CD4-positive, alpha-beta T cell treated with Interferon gamma for 1 hour (primary cell): ENCODE measurements at regions not wholly inside any gene's neighbourhood (a gene's known extent, or its start where the extent isn't known, plus 50 kb on each side); places are given as distances from the start of the nearest gene placed in this dataset.
A peak's percentile ranks its signal among the peaks of the same experiment; 100 is the strongest.

ENCODE experiments used
- DNase-seq: peaks from one replicate; pipeline ENCODE4 v3.0.0-alpha.2; 2020

DNA sequence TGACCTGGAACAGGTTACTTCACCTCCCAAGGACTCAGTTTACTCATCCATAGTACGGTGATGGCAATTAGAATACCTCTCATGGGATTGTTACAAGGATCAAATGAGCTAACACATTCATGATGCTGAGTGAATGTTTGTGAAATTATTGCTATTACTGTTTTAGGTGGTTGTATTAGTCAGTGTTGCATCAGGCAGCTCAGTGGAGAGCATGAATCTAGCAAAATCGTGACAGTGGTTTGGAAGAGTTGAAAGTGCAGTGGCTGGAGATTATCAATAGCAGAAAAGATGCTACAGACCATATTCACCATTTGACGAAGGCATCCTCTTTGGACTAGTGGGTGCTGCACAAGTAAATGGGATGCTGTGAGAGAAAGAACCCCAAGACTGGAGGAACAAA is 50.4 kb upstream of the CTNNBL1 start:
- no peak for DNase-seq

DNA sequence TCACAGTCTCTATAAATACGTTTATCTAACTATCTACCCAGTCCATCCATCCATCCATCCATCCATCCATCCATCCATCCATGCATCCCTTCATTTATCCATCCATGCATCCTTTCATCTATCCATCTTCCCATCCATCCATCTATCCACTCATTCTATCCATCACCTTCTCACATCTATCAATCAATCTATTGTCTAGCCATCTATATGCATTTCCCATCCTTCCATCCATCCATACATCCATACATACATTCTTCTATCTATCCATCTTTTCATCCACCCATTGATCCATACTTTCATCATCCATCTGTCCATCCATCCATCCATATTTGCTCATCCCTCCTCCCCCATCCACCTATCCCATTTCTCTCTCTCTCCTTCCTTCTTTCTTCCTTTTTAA is 51.6 kb upstream of the CTNNBL1 start:
- DNase-seq: no peak

DNA sequence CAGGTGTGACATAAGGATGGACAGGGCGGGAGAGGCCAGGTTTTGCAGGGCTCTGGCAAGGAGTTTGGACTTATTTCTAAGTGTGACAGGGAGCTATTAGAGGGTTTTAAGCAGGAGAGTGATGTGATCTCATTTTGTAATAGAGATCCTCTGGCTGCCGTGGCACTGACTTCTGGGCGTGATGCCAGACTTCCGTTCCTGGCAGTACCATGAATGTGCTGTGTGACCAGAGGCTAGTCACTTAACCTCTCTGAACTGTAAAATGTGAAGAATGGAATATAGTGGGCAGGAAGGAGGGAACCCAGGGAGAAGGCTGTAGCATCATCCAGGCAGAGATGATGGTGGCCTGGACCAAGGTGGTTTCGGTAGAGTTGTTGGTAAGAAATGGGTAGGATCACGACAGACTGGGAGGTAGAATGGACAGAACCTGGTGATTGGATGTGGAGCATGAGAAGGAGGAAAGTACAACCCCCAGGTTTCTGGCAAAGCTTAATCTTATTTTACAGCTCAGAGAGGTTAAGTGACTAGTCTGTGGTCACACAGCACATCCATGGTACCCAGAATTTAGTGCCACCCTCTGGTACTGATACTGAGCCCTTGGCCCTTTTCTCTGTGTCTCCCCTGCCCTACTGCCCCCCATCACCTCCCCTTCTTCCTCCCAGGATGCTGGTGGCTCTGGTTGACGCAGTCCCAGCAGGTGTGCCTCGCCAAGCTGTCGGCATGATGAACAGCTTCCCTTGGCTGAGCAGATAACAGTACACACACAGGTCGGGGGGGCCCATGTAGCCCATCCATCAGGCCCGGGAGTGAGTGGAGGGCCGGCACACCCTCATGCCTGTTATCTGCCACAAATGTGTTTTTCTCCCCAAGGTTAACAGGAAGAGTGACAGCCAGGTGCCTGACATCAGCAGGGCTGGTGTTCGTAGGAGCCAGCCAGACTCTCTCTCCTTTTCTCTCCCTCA is 52.9 kb upstream of the CTNNBL1 start:
- no peak for DNase-seq

GRCh38 chr20:37638527-37638926 is 55.3 kb upstream of the CTNNBL1 start:
- DNase-seq: no peak

GRCh38 chr20:37636977-37637376 is 56.9 kb upstream of the CTNNBL1 start:
- no peak for DNase-seq

DNA sequence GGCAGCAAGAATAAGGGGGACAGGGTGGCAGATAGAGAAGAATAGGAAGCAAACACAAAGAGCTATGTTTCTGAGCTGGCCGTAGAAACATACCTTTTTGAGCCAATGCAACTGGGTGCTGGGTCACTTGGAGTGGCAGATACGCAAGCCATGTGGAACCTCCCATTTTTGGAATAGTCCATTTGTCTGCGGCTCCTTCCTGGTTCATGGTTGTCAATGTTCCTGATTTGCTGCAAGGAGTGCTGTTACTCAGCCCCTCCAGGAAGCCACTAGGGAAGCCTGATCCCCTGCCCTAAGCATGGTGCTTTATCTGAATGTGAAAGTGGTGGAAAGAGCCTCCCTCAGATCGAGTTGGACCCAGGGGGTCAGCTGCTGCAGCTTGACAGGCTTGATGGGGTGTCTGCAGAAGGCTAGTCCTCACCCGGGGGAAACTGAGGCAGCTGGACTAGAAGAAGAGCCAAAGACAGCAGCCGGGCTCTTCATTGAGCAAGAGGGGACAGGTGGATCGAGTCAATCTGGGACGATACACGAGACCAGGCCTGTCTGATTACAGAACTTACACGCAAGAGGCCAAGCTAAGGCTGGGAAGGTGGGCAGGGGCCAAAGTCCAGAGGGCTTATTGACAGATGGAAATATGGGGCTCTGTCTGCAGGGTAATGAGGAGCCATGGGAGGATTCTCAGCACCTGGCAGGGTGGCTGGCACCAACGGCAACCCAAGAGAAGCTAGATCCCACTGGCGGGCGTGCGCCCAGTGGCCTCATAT is 57.4 kb upstream of the CTNNBL1 start:
- no peak for DNase-seq

GRCh38 chr20:37630993-37631392 is 62.8 kb upstream of the CTNNBL1 start:
- no peak for DNase-seq

DNA sequence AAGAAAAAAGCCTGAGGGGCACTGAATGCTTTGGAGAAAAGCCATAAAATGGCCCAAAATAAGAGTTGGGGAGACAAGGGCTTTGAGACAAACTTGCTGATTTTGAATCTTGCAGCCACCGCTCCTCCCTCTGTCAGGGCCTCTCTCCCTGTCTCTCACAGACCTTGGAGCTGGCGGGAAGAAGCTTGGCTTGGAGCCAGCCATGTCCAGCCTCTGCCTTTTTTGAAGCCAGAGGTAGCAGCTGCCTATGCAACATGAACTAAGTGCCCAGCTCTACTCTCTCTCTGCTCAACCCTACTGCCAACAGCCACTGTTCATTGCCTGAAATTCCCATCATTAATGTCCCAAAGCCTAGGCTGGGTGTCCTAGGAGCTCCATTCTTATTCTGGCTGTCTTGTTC is 63.7 kb upstream of the CTNNBL1 start:
- DNase-seq: no peak

GRCh38 chr20:37627767-37628130 is 66.1 kb upstream of the CTNNBL1 start:
- DNase-seq: no peak

DNA sequence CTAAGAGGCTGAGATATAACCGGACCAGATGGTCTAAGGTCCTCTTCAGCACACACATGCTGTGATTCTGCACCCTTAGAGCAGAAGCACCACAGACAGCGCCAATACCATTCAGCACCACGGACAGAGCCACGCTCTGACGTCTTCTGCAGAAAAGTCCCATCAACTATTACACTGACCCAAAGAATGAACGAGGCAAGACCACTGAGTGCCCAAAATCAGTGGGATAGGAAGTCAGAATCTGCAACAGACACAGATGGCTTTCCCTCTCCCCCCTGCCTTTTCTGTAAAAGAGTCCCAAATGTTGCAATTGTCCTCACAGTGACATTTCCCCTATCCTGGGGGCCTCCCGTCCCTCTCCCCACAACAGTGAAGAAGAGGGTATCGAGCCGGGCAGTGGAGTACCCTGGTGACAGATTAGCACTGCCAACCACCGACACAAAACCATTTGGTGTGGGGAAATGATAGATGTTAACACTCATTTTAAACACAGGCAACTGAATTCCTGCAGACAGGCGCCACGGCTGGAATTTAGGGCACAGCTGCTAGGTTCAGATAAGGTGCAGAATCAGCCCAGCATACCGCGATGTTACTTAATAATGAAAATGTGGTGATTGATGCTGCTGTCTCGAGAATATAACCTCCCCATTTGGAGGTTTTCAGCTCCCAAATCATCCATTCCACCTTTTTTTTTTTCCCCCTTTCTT is 66.6 kb upstream of the CTNNBL1 start:
- no peak for DNase-seq

DNA sequence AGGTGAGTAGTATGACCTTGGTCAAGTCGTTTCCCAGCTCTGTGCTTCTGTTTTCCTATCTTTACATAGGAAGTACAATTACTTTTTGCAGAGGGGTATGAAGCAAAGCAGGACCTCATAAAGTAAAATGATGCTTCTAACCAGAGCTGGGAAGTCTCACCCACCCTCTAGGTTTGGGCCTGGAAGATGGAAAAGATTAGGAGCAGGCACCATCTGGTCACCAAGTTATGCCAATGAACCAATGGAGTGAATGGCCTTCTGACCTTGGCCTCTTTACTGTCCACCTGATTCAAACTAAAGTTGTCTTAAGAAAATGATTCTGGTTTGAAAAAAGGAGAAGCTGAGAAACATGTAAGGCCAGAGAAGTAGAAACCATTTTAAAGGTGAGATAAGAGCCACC is 68.9 kb upstream of the CTNNBL1 start:
- DNase-seq: no peak

- no peak for DNase-seq
Measured at GRCh38 chr20:37622728-37623127, 71.1 kb upstream of the CTNNBL1 start.

- DNase-seq: no peak
Measured at GRCh38 chr20:37619496-37619895, 74.3 kb upstream of the CTNNBL1 start.

DNA sequence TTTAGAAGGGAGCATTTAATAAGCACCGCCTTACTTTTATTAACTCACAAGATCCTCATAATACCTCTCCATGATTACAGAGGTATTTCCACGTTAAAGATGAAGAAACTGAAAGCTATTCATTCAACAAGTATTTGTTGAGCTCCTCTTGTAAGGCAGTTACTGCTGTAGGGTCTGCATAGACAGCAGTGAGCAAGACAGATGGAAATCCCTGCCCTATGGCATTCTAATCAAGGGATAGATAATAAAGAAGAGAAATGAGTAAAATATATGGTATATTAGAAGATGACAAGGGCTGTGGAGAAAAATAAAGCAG is 77.8 kb upstream of the CTNNBL1 start:
- DNase-seq: no peak

GRCh38 chr20:37615340-37616109 is 78.3 kb upstream of the CTNNBL1 start:
- DNase-seq: peak; percentile 4

GRCh38 chr20:37611852-37612251 is 82.0 kb upstream of the CTNNBL1 start:
- no peak for DNase-seq

GRCh38 chr20:37611346-37611745 is 82.5 kb upstream of the CTNNBL1 start:
- no peak for DNase-seq

DNA sequence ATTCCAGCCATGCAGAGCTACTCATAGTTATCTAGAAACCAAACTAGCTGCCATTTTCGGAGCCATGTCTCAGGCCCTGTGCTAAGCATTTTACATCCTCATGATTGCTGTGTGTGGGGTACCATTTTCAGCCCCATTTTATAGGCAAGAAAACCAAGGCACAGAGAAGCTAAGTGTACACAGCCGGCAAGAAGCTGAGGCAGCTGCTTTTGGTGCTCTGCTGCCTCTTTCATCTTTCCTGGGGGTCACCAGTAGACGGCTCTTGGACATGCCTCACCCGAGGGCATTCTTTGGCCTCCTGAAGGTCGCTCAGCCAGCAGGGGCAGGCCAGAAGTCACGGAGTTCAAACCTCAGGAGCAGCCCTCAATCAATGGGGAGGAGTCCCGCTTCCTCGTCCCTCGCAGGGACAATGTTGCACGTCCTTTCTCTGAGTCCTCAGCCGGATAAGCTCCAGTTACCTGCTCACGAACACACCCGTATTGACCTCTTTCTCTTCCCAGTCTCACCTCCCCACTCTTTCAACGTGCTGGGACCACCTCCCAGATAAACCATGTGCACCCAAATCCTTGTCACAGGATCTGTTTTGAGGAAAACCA is 82.6 kb upstream of the BLCAP start:
- DNase-seq: no peak

DNA sequence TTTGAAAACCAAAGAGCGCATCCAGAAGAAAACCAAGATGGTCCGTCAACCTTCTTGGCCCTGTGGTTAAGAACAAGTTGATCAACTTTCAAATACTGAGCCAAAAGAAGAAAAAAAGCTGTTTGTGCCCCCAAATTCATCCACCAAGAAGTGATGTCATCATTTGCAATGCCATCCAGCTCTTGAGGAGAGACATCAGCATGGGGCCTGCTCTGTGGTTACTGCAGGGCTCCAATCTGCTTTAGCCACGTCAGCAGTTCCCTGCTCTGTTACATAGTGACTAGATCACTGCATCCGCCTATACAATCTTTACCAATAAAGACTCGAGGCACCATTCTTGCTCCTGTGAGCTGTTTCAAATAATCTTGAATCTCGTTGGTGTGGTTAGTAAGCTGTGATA is 75.0 kb upstream of the BLCAP start:
- DNase-seq: no peak

DNA sequence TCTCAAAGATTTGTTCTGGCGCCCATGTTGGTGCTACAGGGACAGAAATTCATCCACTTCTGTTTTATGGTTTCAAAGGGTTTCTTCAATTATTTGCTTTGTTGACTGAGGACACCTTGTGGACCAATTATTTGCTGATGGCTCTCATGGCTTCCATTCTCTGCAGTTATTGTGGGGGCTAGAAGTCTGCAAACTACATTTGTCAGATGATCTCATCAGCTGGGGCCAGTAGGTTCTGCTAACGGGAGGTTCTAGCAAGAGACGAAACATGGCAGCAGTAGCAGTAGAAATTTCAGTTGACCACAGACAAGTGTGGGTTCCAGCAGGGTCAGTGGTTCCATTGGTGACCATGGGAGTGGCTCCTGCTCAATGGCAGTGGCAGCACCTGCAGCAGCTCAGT is 72.8 kb upstream of the BLCAP start:
- no peak for DNase-seq

GRCh38 chr20:37598575-37599342 is 71.1 kb upstream of the BLCAP start:
- no peak for DNase-seq

DNA sequence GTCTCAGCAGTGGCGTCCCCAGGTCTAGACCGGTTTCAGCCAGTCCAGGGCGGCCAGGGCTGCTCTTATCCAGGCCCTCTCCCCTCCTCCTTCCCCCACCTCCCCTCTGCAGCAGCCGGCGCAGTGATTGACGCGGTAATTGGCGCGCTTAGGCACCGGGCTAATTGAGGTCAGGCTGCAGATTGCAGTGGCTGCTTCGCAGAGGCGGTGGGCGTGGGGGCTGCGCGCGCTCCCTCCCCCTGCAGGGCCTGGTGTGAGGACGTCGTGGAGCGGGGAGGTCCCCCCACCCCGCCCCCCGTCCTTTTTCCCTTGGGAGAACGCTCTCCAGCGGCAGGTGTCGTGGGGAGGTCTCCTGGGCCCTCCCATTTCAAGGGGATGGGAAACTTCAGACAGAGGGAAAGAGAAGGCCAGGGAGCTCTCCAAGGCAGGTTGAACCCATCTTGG is 70.4 kb upstream of the BLCAP start:
- DNase-seq: no peak
